Stimulated activated CD4-positive, alpha-beta T cell treated with anti-CD3 and anti-CD28 coated beads, Interleukin-15, amount 100 ng/mL, for 24 hours (primary cell): ENCODE measurements at regions not wholly inside any gene's neighbourhood (a gene's known extent, or its start where the extent isn't known, plus 50 kb on each side); places are given as distances from the start of the nearest gene placed in this dataset.
"Not testable (repeated sequence)": the region's sequence is repeated elsewhere in the genome, so short reads cannot be mapped to it uniquely, and the experiment has no call there.

ENCODE experiments used
- DNase-seq: peaks from one replicate; pipeline ENCODE4 v3.0.0-alpha.2; 2020

GRCh38 chr1:230591678-230592077 is 50.6 kb upstream of the COG2 start:
- no peak for DNase-seq

GRCh38 chr1:230589951-230590350 is 52.3 kb upstream of the COG2 start:
- DNase-seq: no peak

- DNase-seq: no peak
Measured at GRCh38 chr1:230588323-230588746, 53.9 kb upstream of the COG2 start.

GRCh38 chr1:230587061-230587460 is 55.2 kb upstream of the COG2 start:
- DNase-seq: no peak

GRCh38 chr1:230584660-230585059 is 57.6 kb upstream of the COG2 start:
- no peak for DNase-seq

- DNase-seq: no peak
Measured at GRCh38 chr1:230581446-230582079, 60.7 kb upstream of the COG2 start.

GRCh38 chr1:230578616-230579015 is 63.7 kb upstream of the COG2 start:
- no peak for DNase-seq

GRCh38 chr1:230577537-230577936 is 64.7 kb upstream of the COG2 start:
- no peak for DNase-seq

- no peak for DNase-seq
Measured at GRCh38 chr1:230575886-230576500, 66.3 kb upstream of the COG2 start.

GRCh38 chr1:230574502-230574901 is 67.8 kb upstream of the COG2 start:
- DNase-seq: no peak

- no peak for DNase-seq
Measured at GRCh38 chr1:230573658-230574057, 68.6 kb upstream of the COG2 start.

- DNase-seq: no peak
Measured at GRCh38 chr1:230572121-230573105, 69.9 kb upstream of the COG2 start.

GRCh38 chr1:230570724-230571360 is 71.4 kb upstream of the COG2 start:
- DNase-seq: no peak

GRCh38 chr1:230569201-230569600 is 73.1 kb upstream of the COG2 start:
- DNase-seq: no peak

GRCh38 chr1:230568676-230569075 is 73.6 kb upstream of the COG2 start:
- DNase-seq: no peak

- DNase-seq: peak; percentile 30
Measured at GRCh38 chr1:230568008-230568407, 74.3 kb upstream of the COG2 start.

- DNase-seq: no peak
Measured at GRCh38 chr1:230567221-230567575, 75.1 kb upstream of the COG2 start.

GRCh38 chr1:230566532-230567220 is 75.6 kb upstream of the COG2 start:
- DNase-seq: not testable (repeated sequence)

GRCh38 chr1:230565141-230565540 is 77.1 kb upstream of the COG2 start:
- DNase-seq: no peak

- DNase-seq: no peak
Measured at GRCh38 chr1:230563591-230563990, 78.7 kb upstream of the COG2 start.

GRCh38 chr1:230561570-230561969 is 80.7 kb upstream of the COG2 start:
- no peak for DNase-seq

GRCh38 chr1:230558324-230558723 is 84.0 kb upstream of the COG2 start:
- no peak for DNase-seq

GRCh38 chr1:230556453-230556852 is 85.8 kb upstream of the COG2 start:
- DNase-seq: no peak
